Coronary artery (tissue), 2 donors: ENCODE measurements at regions not wholly inside any gene's neighbourhood (a gene's known extent, or its start where the extent isn't known, plus 50 kb on each side); places are given as distances from the start of the nearest gene placed in this dataset.

Experiments used
- DNase-seq: peaks from one replicate; pipeline ENCODE4 v3.0.0-alpha.2; 2017; ENCODE audit warnings: low spot score
- H3K27ac ChIP-seq, 2 donors: fragments of 200-600 bp; sonication (generic); one replicate each; pipeline ENCODE4 v1.5.1; 2016 to 2019
- H3K4me3 ChIP-seq: fragments of 200-600 bp; sonication (generic); 2 replicates; pipeline ENCODE4 v1.5.1; 2016; ENCODE audit warnings: mild to moderate bottlenecking, moderate library complexity
- TF ChIP-seq, protein P1 (sequence below): fragments of 200-600 bp; sonication (generic); IDR thresholded peaks from one replicate; pipeline ENCODE4 v1.5.1; 2019; ENCODE audit warnings: antibody characterized with exemption

DNA sequence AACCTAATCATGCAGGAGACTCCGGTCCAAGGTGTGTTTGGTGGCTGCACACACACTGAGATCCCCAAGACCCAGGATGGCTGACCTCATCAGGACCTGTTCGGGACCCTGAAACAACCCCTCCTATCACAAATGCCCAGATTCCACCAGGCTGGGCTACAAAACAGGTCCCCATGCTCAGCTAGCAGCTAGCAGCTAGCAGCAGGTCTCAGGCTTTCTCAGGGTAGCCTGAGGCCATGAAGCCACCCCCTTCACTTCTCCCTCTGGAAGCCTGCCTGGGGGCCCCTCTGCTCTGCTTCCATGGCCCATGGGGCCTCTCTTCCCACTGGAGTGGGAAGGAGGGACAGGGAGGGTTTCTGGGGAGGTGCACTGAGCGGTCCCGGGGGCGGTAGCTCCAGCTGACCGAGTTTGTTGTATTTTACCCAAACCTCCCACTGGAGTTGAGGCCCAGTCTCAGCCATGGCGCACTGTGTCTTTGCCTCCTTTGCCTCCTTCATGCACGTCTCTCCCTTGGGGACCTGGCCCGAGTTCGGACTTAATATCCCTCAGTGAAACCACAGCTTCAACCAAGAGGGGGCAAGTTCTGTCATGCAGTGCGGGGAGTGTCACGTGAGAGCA, 95.1 kb upstream of the GPR26 start:
- no peak overlapping the region for H3K27ac ChIP-seq
- TF ChIP-seq, protein P1, sequence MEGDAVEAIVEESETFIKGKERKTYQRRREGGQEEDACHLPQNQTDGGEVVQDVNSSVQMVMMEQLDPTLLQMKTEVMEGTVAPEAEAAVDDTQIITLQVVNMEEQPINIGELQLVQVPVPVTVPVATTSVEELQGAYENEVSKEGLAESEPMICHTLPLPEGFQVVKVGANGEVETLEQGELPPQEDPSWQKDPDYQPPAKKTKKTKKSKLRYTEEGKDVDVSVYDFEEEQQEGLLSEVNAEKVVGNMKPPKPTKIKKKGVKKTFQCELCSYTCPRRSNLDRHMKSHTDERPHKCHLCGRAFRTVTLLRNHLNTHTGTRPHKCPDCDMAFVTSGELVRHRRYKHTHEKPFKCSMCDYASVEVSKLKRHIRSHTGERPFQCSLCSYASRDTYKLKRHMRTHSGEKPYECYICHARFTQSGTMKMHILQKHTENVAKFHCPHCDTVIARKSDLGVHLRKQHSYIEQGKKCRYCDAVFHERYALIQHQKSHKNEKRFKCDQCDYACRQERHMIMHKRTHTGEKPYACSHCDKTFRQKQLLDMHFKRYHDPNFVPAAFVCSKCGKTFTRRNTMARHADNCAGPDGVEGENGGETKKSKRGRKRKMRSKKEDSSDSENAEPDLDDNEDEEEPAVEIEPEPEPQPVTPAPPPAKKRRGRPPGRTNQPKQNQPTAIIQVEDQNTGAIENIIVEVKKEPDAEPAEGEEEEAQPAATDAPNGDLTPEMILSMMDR, result no peak
- DNase-seq, result peak; percentile 54
- H3K4me3 ChIP-seq, result no peak overlapping the region

DNA sequence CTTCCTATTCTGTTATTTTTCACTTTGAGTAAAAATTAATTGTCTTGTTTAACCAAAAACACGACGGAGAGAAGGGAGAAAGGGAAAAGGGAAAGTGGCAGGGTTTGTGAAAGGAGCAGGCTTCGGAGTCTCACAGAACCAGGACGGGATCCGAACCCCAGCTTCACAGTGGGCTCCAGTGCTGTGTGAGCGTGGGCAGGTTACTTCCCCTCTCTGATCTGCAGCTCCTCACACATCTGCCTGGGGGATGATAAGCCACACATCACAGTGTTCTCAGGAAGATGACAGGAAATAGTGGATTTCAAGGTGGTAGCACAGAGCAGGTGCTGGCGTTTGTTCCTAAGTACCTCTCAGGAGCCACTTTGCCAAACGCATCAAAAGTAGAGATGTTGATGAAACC, 94.2 kb upstream of the GPR26 start:
- H3K4me3 ChIP-seq, result no peak overlapping the region
- no peak for DNase-seq
- TF ChIP-seq, protein P1, result no peak
- H3K27ac ChIP-seq, result no peak overlapping the region

DNA sequence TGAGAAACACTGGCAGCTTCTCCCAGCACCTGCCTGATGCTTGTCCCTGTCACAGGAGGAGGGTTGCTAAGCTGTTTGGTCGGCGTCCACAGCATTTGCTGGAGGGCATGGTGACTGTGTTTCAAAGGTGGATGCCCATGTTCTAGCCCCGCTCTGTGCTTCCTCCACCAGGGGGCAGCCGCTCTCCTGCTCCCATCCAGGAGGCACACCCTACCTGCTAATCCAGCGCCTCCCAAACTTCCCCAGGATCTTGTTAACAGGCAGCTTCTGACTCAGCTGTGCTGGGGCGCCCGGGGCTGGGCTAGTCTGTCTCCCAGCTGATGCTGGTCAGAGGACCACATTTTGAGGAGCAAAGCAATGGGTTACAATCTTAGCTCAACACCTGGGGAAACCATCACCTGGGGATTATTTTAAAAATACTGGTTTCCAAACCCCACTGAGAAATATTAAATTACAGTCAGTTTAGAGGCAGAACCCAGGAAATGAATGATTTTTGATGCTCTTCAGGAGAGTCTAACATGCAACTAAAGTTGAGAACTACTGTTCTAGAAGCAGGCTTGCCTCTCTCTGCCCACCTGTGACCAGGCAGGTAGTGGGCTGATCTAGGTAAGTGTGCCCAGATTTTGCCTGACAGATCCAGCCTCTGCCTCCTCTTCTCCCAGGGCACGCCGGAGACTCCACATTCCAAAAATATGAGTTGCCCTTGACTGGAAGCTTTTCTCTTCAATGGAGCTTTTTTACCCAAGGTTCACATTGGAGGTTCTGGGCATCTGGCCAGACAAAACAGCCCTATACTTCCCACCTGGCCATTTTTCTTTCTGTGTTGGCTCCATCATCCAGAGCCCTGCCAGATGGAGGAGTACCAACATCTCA, 92.7 kb upstream of the GPR26 start:
- TF ChIP-seq, protein P1, result no peak
- no peak overlapping the region for H3K4me3 ChIP-seq
- no peak overlapping the region for H3K27ac ChIP-seq
- DNase-seq, result peak; percentile 67

DNA sequence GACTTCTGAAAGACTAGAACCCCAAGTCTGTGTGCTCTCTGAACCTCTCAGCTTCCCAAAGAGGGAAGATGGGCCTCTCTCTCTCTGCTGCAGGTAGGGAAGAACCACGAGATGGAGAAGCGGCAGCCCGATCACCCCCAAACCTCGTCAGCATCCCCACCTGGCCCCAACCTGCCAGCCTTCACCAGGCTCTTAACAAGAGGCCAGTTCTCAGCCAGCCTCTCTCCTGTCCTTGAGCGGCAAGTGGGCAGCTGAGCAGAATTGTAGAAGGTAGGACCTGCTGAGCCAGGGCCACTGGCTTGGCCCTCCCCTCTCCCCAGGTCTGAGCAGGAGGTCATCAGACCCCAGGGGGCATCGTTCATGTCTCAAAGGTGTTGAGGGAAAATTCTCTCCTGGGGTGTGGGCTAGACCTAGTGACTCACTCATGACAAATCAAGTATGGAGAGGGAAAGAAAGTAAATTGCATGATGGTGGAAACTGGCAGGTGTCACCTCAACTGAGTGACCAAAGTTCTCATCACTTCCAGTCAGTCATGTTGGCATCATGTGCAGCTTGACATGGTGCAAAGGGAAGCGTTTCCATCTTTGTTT, 92.0 kb upstream of the GPR26 start:
- TF ChIP-seq, protein P1, result no peak
- peak; percentile 49 for DNase-seq
- Histone ChIP-seq H3K4me3 (no peak overlapping the region), H3K27ac (no peak overlapping the region)

DNA sequence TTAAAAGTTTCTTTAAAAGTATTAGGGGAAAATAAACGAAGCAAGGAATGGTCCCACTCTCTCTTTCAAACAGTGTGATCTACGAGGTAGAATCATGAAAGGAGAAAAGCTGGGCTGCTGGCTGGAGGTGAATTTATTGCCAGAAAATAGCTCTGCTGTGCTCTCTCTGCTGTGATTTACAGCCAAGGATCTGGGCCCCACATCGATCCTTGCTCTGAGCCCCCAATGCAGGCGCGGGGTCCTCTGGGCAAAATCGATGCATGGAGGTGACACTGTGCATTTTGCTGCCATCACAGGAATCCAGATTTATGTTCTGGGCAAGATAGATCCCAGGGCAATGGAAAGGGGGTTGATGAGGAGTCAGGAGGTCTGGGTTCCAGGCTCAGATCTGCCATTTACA, 91.0 kb upstream of the GPR26 start:
- TF ChIP-seq, protein P1, result no peak
- Histone ChIP-seq H3K27ac (no peak overlapping the region), H3K4me3 (no peak overlapping the region)
- DNase-seq, result no peak

DNA sequence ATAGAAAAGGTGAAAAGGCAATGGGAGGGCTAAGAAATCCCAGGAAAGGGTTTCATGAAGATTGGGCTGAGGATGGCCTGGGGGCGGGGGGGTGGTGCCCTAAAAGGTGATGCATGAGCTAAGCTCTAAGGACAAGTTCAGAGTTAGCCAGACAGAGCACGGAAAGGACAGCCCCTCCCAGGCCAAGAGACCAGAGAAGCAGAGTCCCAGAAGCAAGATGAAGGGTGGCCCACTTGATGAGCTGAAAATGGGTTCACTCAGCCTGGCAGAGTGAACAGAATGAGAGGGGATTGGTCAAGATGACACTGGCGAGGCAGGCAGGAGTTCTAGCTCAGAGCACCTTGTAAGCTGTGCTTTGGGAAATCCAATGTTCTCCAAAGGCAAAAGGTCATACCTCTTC, 89.4 kb upstream of the GPR26 start:
- no peak for DNase-seq
- no peak overlapping the region for H3K4me3 ChIP-seq
- TF ChIP-seq, protein P1, result no peak
- H3K27ac ChIP-seq, result no peak overlapping the region
